ENCODE measurements at regions not wholly inside any gene's neighbourhood (a gene's known extent, or its start where the extent isn't known, plus 50 kb on each side); places are given as distances from the start of the nearest gene placed in this dataset.

DNA sequence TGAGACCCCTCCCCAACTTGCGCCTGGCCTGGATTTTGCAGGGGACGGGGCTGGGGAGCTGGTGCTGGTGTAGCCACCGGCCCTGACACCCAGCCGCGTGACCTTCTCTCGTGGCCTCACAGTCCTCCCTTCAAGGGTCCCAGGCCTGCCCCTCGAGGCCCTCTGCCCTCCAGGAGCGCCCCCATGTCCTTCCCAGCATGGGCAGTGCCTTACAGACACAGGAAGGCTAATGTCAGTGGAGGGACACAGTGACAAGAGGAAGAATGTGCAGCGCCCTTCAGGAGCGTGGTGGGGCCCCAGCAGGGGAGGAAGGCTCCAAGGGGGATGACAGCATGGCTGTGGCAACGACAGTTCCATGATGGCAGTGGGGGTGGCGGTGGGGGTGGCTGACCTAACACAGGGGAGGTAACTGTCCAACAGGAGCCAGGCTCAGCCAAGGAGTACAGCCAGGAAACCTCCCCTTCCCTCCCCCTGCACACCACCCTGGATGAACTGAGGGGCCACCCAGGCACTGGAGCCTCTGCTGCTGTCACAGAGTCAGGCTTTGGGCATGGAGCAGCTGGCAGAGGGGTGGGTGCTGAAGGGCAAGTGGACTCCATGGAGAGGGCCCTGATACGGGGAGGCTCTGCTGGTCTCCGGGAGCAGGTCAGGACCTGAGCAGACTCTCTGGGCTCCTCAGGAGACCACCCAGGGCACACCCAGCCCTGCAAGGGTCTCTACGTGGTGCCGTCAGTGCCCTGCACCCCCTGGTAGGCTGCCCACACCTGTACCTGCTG, 76.0 kb upstream of the RET start:
- TF ChIP-seq ZFX (IDR thresholded peaks at IDR 0.05), result no peak
- TF ChIP-seq, protein P1, sequence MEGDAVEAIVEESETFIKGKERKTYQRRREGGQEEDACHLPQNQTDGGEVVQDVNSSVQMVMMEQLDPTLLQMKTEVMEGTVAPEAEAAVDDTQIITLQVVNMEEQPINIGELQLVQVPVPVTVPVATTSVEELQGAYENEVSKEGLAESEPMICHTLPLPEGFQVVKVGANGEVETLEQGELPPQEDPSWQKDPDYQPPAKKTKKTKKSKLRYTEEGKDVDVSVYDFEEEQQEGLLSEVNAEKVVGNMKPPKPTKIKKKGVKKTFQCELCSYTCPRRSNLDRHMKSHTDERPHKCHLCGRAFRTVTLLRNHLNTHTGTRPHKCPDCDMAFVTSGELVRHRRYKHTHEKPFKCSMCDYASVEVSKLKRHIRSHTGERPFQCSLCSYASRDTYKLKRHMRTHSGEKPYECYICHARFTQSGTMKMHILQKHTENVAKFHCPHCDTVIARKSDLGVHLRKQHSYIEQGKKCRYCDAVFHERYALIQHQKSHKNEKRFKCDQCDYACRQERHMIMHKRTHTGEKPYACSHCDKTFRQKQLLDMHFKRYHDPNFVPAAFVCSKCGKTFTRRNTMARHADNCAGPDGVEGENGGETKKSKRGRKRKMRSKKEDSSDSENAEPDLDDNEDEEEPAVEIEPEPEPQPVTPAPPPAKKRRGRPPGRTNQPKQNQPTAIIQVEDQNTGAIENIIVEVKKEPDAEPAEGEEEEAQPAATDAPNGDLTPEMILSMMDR (conservative IDR thresholded peaks at IDR 0.05), result no peak
- H3K27ac ChIP-seq, result no peak overlapping the region

DNA sequence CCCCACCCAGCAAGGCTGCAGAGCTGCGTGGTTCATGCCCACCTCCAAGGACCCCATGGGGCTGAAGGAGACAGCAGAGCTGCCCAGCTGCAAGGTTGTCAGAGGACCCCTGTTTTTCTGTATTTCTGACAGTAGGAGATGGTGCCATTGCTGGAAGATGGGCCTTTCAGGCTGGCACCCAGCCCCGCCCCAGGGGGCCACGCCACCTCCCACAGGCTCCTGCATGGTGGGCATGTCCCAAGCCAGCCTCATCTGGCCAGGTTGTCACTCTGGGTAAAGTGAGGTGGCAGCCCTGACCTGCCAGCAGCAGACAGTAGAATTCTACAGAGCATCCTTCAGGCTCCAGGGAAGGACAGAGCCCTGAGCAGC, 75.5 kb upstream of the RET start:
- no peak for TF ChIP-seq ZFX (IDR thresholded peaks at IDR 0.05)
- TF ChIP-seq, protein P1 (conservative IDR thresholded peaks at IDR 0.05), result no peak

DNA sequence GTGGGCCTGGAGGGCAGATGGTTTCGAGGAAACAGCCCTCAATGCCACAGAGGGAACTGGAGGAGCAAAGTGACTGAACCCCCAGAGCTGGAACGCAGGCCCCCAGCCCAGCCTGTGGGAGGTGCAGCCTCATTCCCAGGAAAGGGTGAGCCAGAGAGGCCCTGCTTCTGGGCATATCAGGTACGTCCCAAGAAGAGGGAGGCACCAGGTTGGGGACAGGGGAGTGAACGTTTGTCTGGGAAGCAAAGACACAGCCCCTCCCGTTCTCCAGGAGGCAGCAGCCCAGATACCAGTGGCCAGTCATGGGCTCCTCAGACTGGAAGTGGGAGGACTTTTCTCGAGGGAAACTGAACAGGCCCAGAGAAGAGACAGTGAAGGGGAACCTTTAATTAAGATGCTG, 74.3 kb upstream of the RET start:
- no peak for TF ChIP-seq ZFX (IDR thresholded peaks at IDR 0.05)
- TF ChIP-seq, protein P1 (conservative IDR thresholded peaks at IDR 0.05), result no peak
- H3K27ac ChIP-seq, result no peak overlapping the region

More for the DNA sequence above, 75.5 kb upstream of the RET start:
- H3K27ac ChIP-seq, result no peak overlapping the region

DNA sequence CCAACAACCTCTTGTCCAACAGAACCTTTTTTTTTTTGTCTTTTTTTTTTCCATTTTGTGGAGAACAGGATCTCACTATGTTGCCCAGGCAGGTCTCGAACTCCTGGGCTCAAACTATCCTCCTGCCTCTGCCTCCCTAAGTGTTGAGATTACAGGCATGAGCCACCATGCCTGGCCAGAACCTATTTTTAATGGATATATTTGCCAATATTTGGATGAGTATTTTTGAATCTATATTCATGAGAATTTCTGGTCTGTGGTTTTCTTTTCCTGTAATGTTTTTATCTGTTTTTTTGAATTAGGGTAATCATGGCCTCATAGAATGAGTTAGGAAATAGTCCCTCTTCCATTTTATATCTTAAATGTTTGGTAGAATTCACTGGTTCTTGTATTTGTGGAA, 70.4 kb upstream of the RET start:
- H3K27ac ChIP-seq, result no peak overlapping the region

DNA sequence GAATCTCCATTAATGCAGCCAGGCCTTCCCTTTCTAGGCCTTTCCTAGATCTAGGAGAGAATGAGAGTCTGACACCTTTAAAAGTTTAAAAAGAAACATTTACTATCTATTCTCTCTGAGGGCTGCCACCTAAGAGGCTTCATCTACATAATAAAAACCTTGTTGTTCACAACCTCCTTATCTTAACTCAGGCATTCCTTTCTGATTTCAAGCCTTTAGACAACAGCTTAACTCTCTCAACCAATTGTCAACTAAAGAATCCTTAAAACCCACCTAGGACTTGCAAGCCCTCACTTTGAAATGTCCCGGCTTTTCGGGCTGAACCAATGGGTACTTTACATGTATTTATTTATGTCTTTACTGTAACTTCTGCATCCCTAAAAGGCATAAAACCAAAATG, 64.3 kb upstream of the RET start:
- TF ChIP-seq, protein P1 (conservative IDR thresholded peaks at IDR 0.05), result no peak
- no peak for TF ChIP-seq ZFX (IDR thresholded peaks at IDR 0.05)
- H3K27ac ChIP-seq, result no peak overlapping the region

More for the DNA sequence above, 70.4 kb upstream of the RET start:
- TF ChIP-seq, protein P1 (conservative IDR thresholded peaks at IDR 0.05), result no peak
- no peak for TF ChIP-seq ZFX (IDR thresholded peaks at IDR 0.05)

DNA sequence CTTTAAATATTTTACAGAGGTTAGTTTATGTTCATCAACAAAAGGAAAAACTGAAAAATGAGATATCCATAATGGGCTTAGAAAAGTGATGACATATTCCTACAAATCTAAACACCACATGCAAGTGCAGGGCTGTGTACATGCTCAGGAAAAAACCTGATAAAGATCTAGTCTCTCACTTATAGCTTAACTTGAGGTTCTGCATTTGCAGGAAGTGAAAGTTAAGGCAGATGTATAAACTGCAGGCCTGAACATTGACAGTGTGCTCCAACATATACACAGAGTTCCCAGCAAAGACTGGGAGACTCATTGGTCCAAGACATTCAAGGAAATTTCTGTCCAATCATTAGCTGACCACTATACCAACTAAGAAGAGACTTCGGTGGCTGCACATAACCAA, 63.8 kb upstream of the RET start:
- H3K27ac ChIP-seq, result no peak overlapping the region
- TF ChIP-seq, protein P1 (conservative IDR thresholded peaks at IDR 0.05), result no peak
- no peak for TF ChIP-seq ZFX (IDR thresholded peaks at IDR 0.05)

DNA sequence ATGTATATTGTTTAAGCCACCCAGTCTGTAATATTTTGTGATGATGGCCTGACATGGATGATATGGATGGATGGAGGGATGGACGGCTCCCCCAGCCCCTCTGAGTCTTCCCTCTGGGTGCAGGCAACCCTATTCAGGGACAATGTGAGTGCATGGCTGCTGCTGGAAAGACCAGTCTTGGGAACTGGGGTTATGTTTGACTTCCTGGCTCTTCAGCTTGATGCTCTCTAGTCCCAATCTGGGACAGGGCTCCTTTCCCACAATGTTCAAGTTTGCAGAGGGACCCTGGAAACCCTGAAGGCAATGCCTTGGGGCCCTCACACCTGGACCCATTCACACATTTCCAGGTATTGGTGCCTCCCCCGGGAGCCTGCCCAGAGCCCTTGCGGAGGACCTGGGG, 52.3 kb upstream of the RET start:
- peak overlapping the region; percentile 76 for H3K27ac ChIP-seq
- TF ChIP-seq ZFX (IDR thresholded peaks at IDR 0.05), result no peak
- TF ChIP-seq, protein P1 (conservative IDR thresholded peaks at IDR 0.05), result no peak
